CD4-positive, alpha-beta T cell (primary cell): ENCODE measurements at regions not wholly inside any gene's neighbourhood (a gene's known extent, or its start where the extent isn't known, plus 50 kb on each side); places are given as distances from the start of the nearest gene placed in this dataset.
"Not testable (repeated sequence)": the region's sequence is repeated elsewhere in the genome, so short reads cannot be mapped to it uniquely, and the experiment has no call there.

Source experiments
- ATAC-seq: fragments of 200-7000 bp; cut with Tn5 transposase; one replicate; pipeline ENCODE4 v1.10.0; 2022; ENCODE audit warnings: mild to moderate bottlenecking; ENCODE audit not compliant: poor library complexity
- CTCF ChIA-PET: fragments of 350-600 bp; sonication (Branson Sonifier 250); formaldehyde crosslinking; loops from one replicate; lab custom pipeline; 2021; ENCODE audit warnings: antibody characterized with exemption, inconsistent platforms; lab: Charles Lee
- POLR2A ChIA-PET: fragments of 350-600 bp; sonication (Branson Sonifier 250); formaldehyde crosslinking; loops from one replicate; lab custom pipeline; 2021; ENCODE audit warnings: antibody characterized with exemption, inconsistent platforms; lab: Charles Lee
- DNase-seq, 14 experiments: peaks; one replicate each; pipeline ENCODE4 v3.0.0-alpha.2; 2013 to 2020; ENCODE audit warnings: mixed read lengths in 2 of 14
- H3K27ac ChIP-seq, 2 donors: one replicate each; pipeline versions ENCODE4 v1.5.1 to v1.7.0; 2013; ENCODE audit warnings: low read length in 2 of 2, low read depth in 1 of 2, mild to moderate bottlenecking in 1 of 2
- H3K27me3 ChIP-seq, 2 experiments: 1 replicate in 1 of 2; 2 replicates in 1 of 2; pipeline versions ENCODE4 v1.6.1 to v1.7.0; 2013; ENCODE audit warnings: low read length in 2 of 2, control low read depth in 1 of 2, mild to moderate bottlenecking in 1 of 2, moderate library complexity in 1 of 2; ENCODE audit not compliant: insufficient read depth in 2 of 2, control insufficient read depth in 1 of 2
- H3K36me3 ChIP-seq: one replicate; pipeline ENCODE4 v1.6.1; 2013; ENCODE audit warnings: low read length, control low read depth; ENCODE audit not compliant: insufficient read depth
- H3K4me1 ChIP-seq: one replicate; pipeline ENCODE4 v1.6.1; 2013; ENCODE audit warnings: low read length, control low read depth; ENCODE audit not compliant: insufficient read depth
- H3K4me3 ChIP-seq: one replicate; pipeline ENCODE4 v1.5.1; 2013; ENCODE audit warnings: mild to moderate bottlenecking, low read length, moderate library complexity
- H3K9me3 ChIP-seq, 2 experiments: 1 replicate in 1 of 2; 2 replicates in 1 of 2; pipeline versions ENCODE4 v1.6.1 to v1.7.0; 2013; ENCODE audit warnings: low read length in 2 of 2, mild to moderate bottlenecking in 2 of 2, control low read depth in 1 of 2, moderate library complexity in 1 of 2; ENCODE audit not compliant: control insufficient read depth in 1 of 2, insufficient read depth in 1 of 2
- H3K27ac Mint-ChIP-seq: one replicate; pipeline ENCODE4 v1.8.0; 2020; ENCODE audit warnings: mixed read lengths
- H3K27me3 Mint-ChIP-seq: one replicate; pipeline ENCODE4 v1.8.0; 2021; ENCODE audit warnings: mixed read lengths
- H3K36me3 Mint-ChIP-seq: one replicate; pipeline ENCODE4 v1.8.0; 2021; ENCODE audit warnings: low read depth, mixed read lengths
- H3K4me1 Mint-ChIP-seq: one replicate; pipeline ENCODE4 v1.8.0; 2021; ENCODE audit warnings: low read depth, mixed read lengths
- H3K4me3 Mint-ChIP-seq: one replicate; pipeline ENCODE4 v1.8.0; 2020; ENCODE audit warnings: mild to moderate bottlenecking, mixed read lengths
- H3K9me3 Mint-ChIP-seq: one replicate; pipeline ENCODE4 v1.8.0; 2020; ENCODE audit warnings: mixed read lengths
- CTCF ChIP-seq: fragments of 200-600 bp; IDR thresholded peaks from one replicate; pipeline ENCODE4 v1.8.0; 2022; ENCODE audit warnings: antibody characterized with exemption, mild to moderate bottlenecking
- intact Hi-C, 2 experiments: fragments of 100-400 bp; cut with DNase I in 1 of 2; cut with micrococcal nuclease in 1 of 2; formaldehyde crosslinking; loops; one replicate each; pipeline versions ENCODE4 v1.15.1 to v1.9.0; 2023 to 2025; cut with DNase I, micrococcal nuclease

GRCh38 chr20:17863577-17864292 is 104.9 kb downstream of the SNX5 start:
- Histone ChIP-seq H3K9me3 (no peaks in the 10 kb centered on the region), H3K27me3 (peaks cover 2 to 12% of the 10 kb centered on the region in 2 experiments), H3K27ac (no peak overlapping the region), H3K4me1 (peaks cover 21% of the 10 kb centered on the region), H3K36me3 (no peaks in the 10 kb centered on the region), H3K4me3 (no peak overlapping the region)
- H3K36me3 Mint-ChIP-seq = no peaks in the 10 kb centered on the region
- H3K27ac Mint-ChIP-seq = no peak overlapping the region
- intact Hi-C loops = no loop called here
- H3K9me3 Mint-ChIP-seq = no peaks in the 10 kb centered on the region
- CTCF ChIA-PET = no interaction called here
- POLR2A ChIA-PET = no interaction called here
- DNase-seq = no peak
- no peak for TF ChIP-seq CTCF
- H3K4me3 Mint-ChIP-seq = no peak overlapping the region
- H3K4me1 Mint-ChIP-seq = peaks cover 31% of the 10 kb centered on the region
- no peak for ATAC-seq
- H3K27me3 Mint-ChIP-seq = peaks cover 8% of the 10 kb centered on the region

GRCh38 chr20:17863209-17863576 is 105.4 kb downstream of the SNX5 start:
- H3K9me3 Mint-ChIP-seq = no peaks in the 10 kb centered on the region
- no peak for TF ChIP-seq CTCF
- ATAC-seq (no peak), DNase-seq (no peak)
- no peak overlapping the region for H3K4me3 Mint-ChIP-seq
- CTCF ChIA-PET = no interaction called here
- peaks cover 36% of the 10 kb centered on the region for H3K4me1 Mint-ChIP-seq
- peaks cover 25% of the 10 kb centered on the region for H3K4me1 ChIP-seq
- H3K27ac ChIP-seq = no peak overlapping the region
- intact Hi-C loops = no loop called here
- POLR2A ChIA-PET = no interaction called here
- H3K27me3 Mint-ChIP-seq = peaks cover 8% of the 10 kb centered on the region
- no peak overlapping the region for H3K4me3 ChIP-seq
- peaks cover 2 to 9% of the 10 kb centered on the region in 2 experiments for H3K27me3 ChIP-seq
- no peak overlapping the region for H3K27ac Mint-ChIP-seq
- no peaks in the 10 kb centered on the region for H3K36me3 ChIP-seq
- no peaks in the 10 kb centered on the region for H3K9me3 ChIP-seq
- no peaks in the 10 kb centered on the region for H3K36me3 Mint-ChIP-seq

- no peak for TF ChIP-seq CTCF
- Mint-ChIP-seq H3K27me3 (peaks cover 8% of the 10 kb centered on the region), H3K36me3 (no peaks in the 10 kb centered on the region), H3K4me3 (no peak overlapping the region), H3K4me1 (peaks cover 47% of the 10 kb centered on the region), H3K9me3 (no peaks in the 10 kb centered on the region), H3K27ac (no peak overlapping the region)
- ChIA-PET CTCF (no interaction called here), POLR2A (interaction anchor here (0.6 kb wide), 1 partner anchor 358 kb away, joined by 4 read pairs; no protein-coding TSS in a partner anchor)
- intact Hi-C loops = no loop called here
- H3K27ac ChIP-seq = no peak overlapping the region
- peaks cover 25% of the 10 kb centered on the region for H3K4me1 ChIP-seq
- no peaks in the 10 kb centered on the region for H3K9me3 ChIP-seq
- no peak for ATAC-seq
- no peaks in the 10 kb centered on the region for H3K36me3 ChIP-seq
- peaks cover 2 to 9% of the 10 kb centered on the region in 2 experiments for H3K27me3 ChIP-seq
- H3K4me3 ChIP-seq = no peak overlapping the region
- no peak for DNase-seq
These were observed 106.4 kb downstream of the SNX5 start for GRCh38 chr20:17862171-17862570.

GRCh38 chr20:17861620-17862019 is 107.0 kb downstream of the SNX5 start:
- H3K27ac ChIP-seq, H3K27ac Mint-ChIP-seq, intact Hi-C loops, H3K4me3 Mint-ChIP-seq, DNase-seq, H3K4me3 ChIP-seq, H3K9me3 ChIP-seq, CTCF ChIA-PET, ATAC-seq, POLR2A ChIA-PET, H3K36me3 ChIP-seq, H3K27me3 Mint-ChIP-seq, H3K9me3 Mint-ChIP-seq, H3K36me3 Mint-ChIP-seq: not testable (repeated sequence)
- H3K4me1 Mint-ChIP-seq = peaks cover 52% of the 10 kb centered on the region
- Histone ChIP-seq H3K27me3 (peaks cover 2 to 13% of the 10 kb centered on the region in 2 experiments), H3K4me1 (peaks cover 28% of the 10 kb centered on the region)
